T-helper 1 cell treated with Interleukin-12 subunit alpha and Interleukin-12 subunit beta and Interleukin-4 antibody, amounts not matched to agents 30 ng/mL and 1 ng/mL, for 36 hours (primary cell): ENCODE measurements at regions not wholly inside any gene's neighbourhood (a gene's known extent, or its start where the extent isn't known, plus 50 kb on each side); places are given as distances from the start of the nearest gene placed in this dataset.

Experiments
- intact Hi-C: fragments of 100-400 bp; cut with micrococcal nuclease; formaldehyde crosslinking; loops from one replicate; pipeline ENCODE4 v1.15.1; 2024

- intact Hi-C loops: no loop called here
Observed at GRCh38 chr2:42849311-42849710, 56.9 kb upstream of the HAAO start.

DNA sequence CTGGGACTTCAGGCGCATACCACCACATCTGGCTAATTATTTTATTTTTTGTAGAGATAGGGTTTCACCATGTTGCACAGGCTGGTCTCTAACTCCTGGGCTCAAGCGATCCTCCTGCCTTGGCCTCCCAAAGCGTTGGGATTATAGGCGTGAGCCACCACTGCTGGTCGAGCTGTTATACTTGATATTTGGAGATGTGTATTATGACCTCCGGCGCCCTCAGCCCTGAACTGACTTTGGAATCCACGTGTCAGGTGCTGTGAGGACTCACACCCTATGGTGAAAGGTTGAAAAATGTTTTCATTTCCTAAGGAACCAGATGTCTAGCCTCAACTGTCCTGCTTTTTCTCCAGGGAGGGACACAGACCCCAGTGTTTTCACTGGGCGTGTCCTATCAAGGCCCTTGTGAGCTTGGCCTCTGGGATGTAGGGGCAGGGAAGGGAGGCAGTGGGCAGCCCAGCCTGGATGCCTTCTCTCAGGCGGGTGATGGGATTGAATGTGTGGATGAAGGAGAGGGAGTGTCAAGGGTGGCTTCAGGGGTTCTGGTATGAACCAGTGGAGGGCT, 56.4 kb upstream of the HAAO start:
- intact Hi-C loops: no loop called here

GRCh38 chr2:42848265-42848664, 55.9 kb upstream of the HAAO start:
- intact Hi-C loops: no loop called here

DNA sequence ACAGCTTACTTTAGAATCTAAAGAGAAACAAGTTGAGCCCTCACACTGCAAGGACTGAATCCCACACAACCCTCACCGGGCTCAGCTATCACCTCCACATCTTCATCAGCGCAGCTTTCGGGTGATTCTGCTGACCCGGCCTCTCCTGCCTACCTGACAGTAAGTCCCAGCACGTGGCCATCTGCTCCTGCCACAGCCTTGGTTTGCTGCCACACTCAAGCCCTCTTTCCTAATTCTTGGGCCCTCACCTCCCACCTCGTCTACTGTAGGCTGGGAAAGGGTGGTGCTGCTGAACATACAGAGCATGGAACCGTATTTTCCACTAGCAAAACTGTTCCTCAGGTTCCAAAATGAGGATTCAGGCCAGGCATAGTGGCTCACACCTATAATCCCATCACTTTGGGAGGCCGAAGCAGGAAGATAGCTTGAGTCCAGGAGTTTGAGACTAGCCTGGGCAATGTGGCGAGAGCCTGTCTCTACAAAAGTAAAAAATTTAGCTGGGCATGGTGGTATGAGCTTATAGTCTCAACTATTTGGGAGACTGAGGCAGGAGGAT, 55.3 kb upstream of the HAAO start:
- intact Hi-C loops: no loop called here

- intact Hi-C loops: no loop called here
Observed at GRCh38 chr2:42846932-42847595, 54.7 kb upstream of the HAAO start.

GRCh38 chr2:42846026-42846425, 53.6 kb upstream of the HAAO start:
- intact Hi-C loops: no loop called here

DNA sequence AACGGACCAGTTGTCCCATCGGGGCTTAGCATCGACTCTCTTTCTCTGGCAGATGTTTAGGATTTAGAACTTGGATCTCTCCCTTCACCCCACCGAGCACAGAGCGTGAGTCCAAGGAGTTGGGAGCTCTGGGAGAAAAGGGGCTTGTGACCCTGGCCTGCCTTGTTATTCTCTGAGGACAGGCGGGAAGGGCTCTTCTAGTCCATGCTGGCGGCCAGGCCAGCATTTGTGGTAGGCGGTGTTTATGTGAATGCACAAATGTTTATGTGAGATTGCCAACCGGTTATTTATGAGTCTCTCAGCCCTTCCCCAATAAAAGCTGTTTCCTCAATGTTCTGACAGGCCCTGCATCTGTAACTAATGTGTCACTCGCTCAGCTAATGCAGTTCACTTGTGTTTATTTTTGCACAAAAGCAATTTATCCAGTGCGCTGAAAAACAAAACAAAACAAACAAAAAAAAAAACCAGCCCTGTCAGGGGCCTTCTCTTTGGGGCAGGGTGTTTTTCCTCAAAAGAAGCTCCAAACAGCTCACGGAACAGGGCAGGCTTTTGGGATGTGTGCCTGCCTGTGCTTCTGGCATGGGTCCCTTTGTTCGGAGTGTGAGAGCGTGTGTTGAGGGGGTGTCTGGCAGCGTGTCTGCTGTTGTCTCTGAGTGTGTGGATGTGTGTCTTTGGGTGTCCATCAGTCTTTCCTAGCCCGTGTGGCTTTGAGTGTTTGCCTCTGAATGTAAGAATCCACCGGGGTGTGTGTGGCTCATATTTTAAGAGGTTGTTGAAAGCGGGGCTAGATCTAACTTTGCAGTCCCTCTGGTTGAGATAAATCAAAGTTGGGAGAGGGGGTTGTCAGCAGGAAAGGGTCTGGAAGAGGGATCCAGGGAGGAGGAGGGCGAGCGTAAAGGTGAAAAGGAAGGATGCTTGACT, 52.8 kb upstream of the HAAO start:
- intact Hi-C loops: no loop called here

GRCh38 chr2:42844366-42844765, 52.0 kb upstream of the HAAO start:
- intact Hi-C loops: no loop called here

GRCh38 chr2:42843611-42844010, 51.2 kb upstream of the HAAO start:
- intact Hi-C loops: no loop called here

- intact Hi-C loops: no loop called here
Observed at GRCh38 chr2:42843131-42843530, 50.7 kb upstream of the HAAO start.

GRCh38 chr2:42842466-42842865, 50.1 kb upstream of the HAAO start:
- intact Hi-C loops: no loop called here
